HG03565 (cell line): ENCODE measurements at regions not wholly inside any gene's neighbourhood (a gene's known extent, or its start where the extent isn't known, plus 50 kb on each side); places are given as distances from the start of the nearest gene placed in this dataset.

Source experiments
- ATAC-seq: cut with Tn5 transposase; IDR thresholded peaks from one replicate; pipeline ENCODE4 v1.9.1; 2021; ENCODE audit warnings: mild to moderate bottlenecking, moderate library complexity; ENCODE audit not compliant: unreplicated experiment

GRCh38 chr22:47396105-47396504 is 633.7 kb downstream of the TBC1D22A start:
- ATAC-seq = no peak

GRCh38 chr22:47395481-47395880 is 633.0 kb downstream of the TBC1D22A start:
- ATAC-seq = no peak

DNA sequence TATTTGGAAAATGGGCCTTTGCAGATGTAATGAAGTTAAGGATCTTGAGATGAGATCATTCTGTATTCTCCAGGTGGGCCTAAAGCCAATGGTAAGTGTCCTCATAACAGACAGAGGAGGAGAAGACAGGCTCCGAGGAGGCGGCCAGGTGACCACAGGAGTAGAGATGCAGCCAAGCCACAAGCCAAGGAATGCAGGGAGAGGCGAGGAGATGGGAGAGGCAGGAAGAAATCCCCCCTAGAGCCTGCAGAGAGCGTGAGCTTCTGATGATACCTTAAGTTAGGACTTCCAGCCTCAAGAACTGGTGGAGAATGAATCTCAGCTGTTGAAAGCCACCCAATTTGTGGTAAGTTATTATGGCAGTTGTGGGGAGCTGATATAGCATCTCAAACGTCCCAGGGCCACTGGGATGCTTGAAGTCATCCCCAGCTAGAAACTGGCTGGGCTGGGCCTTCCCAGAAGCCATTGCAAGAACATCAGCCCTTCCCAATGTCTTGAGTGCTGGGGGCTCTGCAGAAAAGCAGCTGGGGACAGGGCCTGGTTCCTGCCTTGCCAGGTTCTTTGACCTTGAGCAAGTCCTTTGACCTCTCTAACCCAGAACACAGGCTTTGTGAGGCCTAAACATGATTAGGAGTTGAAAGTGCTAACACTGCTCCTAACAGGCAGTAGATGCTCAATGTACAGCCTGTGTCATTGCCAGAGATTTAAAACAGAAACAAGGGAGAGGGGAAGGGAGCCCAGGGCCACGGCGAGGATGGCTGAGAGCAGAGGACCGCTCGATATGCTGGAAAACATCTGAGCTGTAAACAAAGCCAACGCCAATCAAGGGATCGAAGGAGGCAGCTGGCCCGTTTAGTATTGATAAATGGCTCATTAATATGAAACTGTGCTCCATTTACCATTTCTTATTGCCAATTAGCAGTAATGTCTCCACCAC is 632.3 kb downstream of the TBC1D22A start:
- ATAC-seq = no peak

GRCh38 chr22:47393191-47393590 is 630.7 kb downstream of the TBC1D22A start:
- ATAC-seq = no peak

DNA sequence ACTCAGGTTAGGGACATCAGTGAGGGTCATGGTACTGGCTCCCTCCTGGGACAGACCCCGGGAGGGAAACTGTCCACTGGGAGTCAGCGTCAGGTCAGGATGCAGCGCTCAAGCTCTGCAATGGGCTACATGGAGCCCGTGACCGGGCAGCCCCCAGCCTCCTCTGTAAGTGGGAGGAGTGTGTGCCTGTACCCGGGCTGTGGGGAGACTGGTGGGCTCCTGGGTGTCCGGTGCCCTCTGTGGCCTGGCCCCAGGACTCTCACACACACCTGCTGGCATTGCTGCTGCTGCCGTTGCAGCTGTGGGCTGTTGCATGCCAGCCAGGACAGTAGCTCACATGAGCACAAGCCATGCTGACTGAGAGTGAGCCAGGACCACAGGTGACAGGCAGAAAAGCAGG is 630.3 kb downstream of the TBC1D22A start:
- no peak for ATAC-seq

- no peak for ATAC-seq
Observed at GRCh38 chr22:47392054-47392347, 629.6 kb downstream of the TBC1D22A start.

DNA sequence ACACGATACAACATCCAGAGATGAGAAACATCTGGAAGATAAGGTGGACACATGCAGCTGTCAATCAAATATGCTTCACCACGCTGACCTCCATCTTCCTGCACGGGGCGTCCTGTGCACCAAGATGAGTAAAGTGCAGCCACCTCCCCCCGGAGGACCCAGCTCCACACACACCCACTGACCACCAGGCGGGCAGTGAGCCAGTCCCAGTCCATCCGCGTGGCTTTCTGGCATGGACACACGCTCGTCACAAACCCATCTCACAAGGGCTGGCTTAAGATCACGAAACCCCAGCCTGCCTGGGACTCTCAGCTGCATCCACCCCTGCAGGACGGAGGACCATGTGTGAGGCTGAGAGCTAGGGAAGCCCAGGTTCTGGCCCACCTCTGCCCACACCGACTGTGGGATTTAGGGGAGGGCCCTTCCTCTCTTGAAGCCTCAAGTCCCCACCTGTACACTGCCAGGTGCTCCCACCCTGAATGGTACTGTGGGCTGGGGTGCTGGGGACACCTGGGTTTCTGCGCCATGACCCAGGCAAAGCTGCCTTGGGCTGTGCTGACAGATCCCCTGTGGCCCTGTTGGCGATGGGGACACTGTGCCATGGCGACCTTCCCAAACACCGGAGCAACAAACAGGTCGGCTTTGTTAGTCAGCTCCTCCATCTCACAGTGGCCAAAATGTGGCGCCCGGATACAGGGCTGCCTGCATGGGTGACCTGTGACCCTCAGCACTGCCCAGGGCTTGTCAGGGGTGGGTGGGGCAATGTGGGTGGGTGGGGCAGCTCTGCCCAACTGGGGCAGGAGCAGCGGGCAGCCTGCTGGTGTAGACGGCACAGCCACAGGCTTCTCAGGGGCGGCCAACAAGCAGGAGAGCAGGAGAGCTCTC is 629.0 kb downstream of the TBC1D22A start:
- no peak for ATAC-seq

DNA sequence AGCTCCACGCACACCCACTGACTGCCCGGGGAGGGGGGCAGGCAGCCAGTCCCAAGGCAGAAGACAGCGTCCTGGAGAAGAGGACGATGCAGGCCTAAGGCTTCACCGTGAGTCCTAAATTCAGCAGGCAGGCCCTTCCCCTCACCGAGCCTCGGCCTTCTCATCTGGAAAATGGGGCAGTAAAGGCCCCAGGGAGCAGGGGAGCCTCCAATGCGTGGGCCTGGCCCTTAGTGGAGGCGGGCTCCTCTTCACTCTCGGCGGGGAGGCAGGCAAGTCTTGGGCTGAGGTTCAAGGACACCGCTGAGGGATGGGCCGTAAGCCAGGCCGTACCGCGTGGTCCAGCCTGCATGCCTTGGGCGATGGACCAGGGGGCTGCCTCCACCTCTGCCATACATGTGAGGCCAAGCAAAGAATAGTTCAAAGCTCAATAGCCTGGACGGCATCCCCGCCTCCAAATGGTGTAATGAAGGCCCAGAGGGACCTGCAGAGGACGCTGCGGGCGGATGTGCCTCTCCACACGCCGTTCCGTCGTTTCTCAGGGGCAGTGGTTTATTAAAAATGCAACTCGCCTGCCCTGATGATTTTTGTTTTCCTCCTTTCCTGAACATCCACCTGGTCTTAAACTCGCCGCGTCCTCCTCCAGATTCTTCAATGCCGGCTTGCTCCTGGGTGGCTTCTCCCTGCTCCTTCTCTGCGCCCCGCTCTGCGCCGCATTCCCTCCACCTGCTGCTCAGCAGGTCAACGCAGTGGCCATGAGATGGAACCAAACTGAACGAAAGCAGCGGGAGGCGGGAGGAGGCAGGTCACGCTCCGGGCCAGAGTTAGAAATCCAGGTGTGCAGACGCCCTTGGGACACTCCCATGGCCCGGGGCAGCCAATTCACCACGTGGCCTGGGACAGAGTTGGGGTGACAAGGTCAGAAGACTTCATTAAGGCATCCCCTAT is 627.8 kb downstream of the TBC1D22A start:
- no peak for ATAC-seq

DNA sequence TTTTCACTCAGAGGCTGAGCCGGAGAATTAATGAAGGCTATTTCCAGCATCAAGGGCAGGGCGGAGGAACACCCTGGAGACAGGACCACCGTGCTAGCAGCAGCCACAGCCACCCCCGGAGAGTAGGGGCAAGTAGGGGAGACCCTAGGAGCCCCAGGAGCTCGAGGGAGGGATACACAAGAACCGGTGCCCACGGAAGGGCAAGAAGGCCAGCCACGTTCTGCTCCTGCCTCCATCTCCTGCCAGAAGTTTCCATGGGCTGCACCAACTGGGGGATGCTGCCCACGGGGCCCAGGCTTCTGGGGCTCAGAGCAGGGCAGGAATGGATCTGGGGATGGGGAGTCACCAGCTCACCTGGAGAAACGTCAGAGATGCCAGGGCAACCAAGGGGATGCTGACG is 626.8 kb downstream of the TBC1D22A start:
- no peak for ATAC-seq

- ATAC-seq = no peak
Observed at GRCh38 chr22:47388778-47389177, 626.3 kb downstream of the TBC1D22A start.

DNA sequence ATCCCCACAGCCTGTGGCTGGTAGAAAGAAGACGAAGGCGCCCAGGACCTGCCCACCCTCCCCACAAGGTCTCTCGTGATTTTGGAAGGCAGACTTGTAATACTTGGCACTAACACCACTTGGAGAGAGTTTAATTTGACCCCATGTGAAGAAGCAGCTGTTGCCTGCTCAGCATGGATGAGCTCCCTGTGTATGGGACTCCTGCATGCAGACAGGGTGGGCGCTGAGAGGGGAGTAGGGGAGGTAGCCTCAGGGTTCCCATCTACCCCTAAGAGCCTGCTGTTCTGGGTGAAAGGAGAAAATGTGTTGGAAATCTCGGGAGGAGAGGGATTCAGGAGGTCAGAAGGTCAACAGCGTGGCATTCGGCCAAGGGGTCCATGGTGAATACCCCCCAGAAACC is 625.9 kb downstream of the TBC1D22A start:
- no peak for ATAC-seq

DNA sequence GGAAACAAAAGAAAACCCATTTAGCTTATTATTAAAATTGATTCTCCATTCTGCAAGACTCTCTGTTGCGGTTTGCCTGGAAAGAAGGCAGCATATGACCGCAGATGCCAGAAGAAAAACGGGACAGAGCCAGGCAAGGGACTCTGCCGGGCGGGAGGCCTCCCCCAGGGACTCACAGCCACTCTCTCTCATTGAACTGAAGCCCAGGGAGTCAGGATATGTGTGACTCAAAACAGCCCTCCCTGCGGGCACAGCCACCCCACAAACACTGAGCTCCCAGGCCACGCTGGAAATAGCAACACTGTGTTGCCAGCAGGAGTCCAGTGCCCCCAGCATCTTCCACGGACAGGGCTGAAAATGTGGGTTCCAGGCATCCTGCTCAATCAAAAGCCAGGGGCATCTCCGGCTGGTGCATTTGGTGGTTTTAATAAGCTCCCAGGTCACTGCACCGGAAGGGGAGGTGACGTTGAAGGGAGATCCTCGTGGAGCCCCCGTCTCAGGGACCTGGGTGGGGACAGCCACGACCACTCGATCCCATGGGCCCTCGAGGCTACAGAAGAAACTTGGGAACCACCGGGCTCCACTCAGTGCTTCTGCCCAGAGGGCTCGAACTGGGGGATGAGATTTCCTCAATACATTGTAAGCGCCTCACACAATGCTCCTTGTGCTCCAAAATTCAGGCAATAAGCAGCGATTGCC is 624.5 kb downstream of the TBC1D22A start:
- no peak for ATAC-seq

- no peak for ATAC-seq
Observed at GRCh38 chr22:47384977-47385376, 622.5 kb downstream of the TBC1D22A start.

DNA sequence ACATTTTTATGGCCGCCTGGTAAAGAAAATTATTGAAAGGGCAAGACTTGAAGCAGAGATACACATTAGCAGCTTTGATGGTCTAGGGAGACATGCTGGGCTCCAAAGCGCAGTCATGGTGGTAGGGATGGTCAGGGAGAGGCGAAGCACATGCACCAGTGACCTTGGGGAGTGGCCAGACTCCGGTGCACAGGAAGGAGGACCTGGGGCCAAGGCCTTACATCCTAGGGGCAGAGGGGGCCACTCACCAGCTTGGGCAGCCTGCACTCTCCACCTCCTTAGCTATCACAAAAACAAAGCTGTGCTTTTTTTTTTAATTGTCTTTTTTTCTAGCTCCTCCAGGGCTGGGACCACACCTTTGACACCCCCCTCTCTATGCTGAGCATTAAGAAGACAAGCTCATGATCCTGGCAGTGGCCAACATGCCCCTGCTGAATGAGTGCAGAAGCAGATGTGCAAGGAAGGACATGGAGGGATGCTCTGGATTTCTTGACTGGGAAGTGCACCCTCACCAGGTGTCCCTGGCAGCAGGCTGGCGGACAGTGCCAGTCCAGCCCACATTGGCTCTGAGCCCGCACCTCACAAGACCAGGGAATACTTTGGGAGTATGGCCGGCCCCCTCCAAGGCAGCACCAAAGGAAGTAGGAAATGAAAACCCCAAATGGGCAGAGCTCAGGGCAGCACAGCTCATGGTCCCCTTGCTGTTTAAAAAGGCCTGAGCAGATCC is 619.9 kb downstream of the TBC1D22A start:
- no peak for ATAC-seq

DNA sequence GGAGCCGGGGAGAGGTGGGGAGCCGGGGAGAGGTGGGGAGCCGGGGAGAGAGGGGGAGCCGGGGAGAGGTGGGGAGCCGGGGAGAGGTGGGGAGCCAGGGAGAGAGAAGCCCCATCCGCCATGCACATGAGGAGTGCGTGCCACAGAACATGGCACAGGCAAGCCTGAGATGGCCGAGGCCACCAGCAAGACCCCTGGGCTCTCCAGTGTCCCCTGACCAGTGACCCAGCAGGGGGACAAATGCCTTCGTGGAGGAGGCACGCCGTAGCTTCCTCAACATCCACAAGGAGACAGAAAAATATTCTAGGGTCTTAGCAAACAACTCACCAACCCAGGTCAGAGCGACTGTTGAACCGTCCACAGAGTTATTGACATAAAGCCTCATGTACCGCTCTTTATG is 618.8 kb downstream of the TBC1D22A start:
- ATAC-seq = no peak

DNA sequence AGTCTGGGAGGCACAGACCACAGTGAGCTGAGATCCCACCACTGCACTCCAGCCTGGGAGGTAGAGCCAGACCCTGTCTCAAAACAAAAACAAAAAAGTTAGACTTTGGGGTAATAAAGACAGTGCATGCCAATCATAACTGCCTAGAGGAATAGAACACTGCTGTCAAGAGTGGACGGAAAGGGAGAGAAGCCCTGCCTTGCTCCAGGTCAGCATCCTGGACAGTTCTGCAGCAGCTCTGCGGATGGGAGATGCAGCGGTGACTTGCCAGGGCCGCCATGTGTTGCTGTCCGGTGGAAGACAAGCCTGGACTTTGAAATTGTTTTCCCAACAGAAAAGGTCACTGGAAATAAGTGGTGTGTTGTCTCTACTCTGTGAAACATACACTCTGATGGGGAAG is 618.2 kb downstream of the TBC1D22A start:
- ATAC-seq = no peak

GRCh38 chr22:47379037-47379436 is 616.6 kb downstream of the TBC1D22A start:
- ATAC-seq = no peak

GRCh38 chr22:47377926-47378560 is 615.6 kb downstream of the TBC1D22A start:
- no peak for ATAC-seq

DNA sequence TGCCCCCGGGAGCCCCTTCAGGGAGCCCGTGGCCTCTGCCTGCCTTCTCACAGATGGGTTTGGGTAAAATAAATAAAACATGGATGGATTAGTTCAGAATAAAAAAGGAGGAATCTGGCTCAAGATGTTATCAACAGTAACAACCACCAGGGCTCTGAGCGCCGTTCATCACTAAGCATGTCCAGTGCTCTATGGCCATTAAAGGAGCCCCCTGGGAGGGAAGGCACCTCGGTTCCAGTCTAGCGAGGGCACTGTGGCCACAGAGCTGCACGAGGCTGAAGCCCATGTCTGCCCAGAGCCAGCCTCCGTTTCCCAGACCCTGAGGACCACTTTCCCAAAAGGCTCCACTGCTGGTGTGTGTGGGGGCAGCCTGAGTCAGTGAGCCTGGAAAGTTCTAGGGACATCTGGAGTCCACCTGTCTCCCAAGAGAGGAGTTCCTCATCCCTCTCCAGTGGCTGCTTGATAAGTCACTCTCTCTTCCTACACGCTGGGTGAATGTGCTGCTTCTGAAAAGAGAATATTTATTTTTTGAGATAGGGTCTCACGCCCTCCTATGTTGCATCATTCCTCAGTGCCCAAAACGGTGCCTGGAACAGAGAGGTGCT is 614.6 kb downstream of the TBC1D22A start:
- ATAC-seq = no peak
